GM12878 (cell line): ENCODE measurements at regions not wholly inside any gene's neighbourhood (a gene's known extent, or its start where the extent isn't known, plus 50 kb on each side); places are given as distances from the start of the nearest gene placed in this dataset.

ENCODE experiments used
- ATAC-seq: fragments of 200-7000 bp; cut with Tn5 transposase; 3 replicates; pipeline ENCODE4 v1.9.1; 2020; ENCODE audit warnings: mild to moderate bottlenecking, moderate library complexity
- BruUV-seq: library from RNA; stranded (reverse); fragments of 400-500 nt; replicated peaks from 2 replicates; lab custom pipeline; 2021; lab: Mats Ljungman, UMichigan
- CTCF ChIA-PET: fragments of 300-600 bp; sonication (Branson Sonifier 250); formaldehyde crosslinking; extraction: SDS; loops from one replicate; lab custom pipeline; 2021; ENCODE audit warnings: inconsistent platforms; lab: Yijun Ruan, JAX
- POLR2A ChIA-PET: fragments of 350-600 bp; formaldehyde crosslinking; extraction: SDS; loops from one replicate; lab custom pipeline; 2021; ENCODE audit warnings: inconsistent platforms; lab: Charles Lee
- RAD21 ChIA-PET: fragments of 300-600 bp; sonication (Branson Sonifier 250); formaldehyde crosslinking; loops from one replicate; lab custom pipeline; 2023; ENCODE audit warnings: antibody characterized with exemption; ENCODE audit not compliant: unreplicated experiment; lab: Charles Lee
- SMC1A ChIA-PET: fragments of 300-600 bp; sonication (Branson Sonifier 250); formaldehyde crosslinking; loops from one replicate; lab custom pipeline; 2023; ENCODE audit not compliant: unreplicated experiment, uncharacterized antibody; lab: Charles Lee
- DNase-seq: peaks from one replicate; pipeline ENCODE4 v3.0.0-alpha.2; 2011; ENCODE audit warnings: low read depth, low spot score
- FAIRE-seq: peaks from 3 replicates; lab custom pipeline; 2011; peaks lifted over from hg19 to GRCh38; lab: Jason Lieb, UNC
- H2AFZ ChIP-seq: 2 replicates; pipeline ENCODE4 v1.6.0; 2011; ENCODE audit warnings: low read depth, low read length, control low read depth; ENCODE audit not compliant: control insufficient read depth
- H3K27ac ChIP-seq: 2 replicates; pipeline ENCODE4 v1.5.1; 2011; ENCODE audit warnings: control low read depth; ENCODE audit not compliant: control insufficient read depth, insufficient read depth
- H3K27me3 ChIP-seq, 2 experiments: replicated peaks in 1 of 2; 2 replicates each; pipeline versions ENCODE4 v1.6.0 to v1.6.1; 2011; ENCODE audit warnings: low read length in 1 of 2; ENCODE audit not compliant: control insufficient read depth in 2 of 2, insufficient read depth in 2 of 2
- H3K36me3 ChIP-seq, 2 experiments: 2 replicates each; pipeline ENCODE4 v1.5.1; 2011; ENCODE audit warnings: low read length in 1 of 2; ENCODE audit not compliant: control insufficient read depth in 2 of 2, insufficient read depth in 2 of 2
- H3K4me1 ChIP-seq: 2 replicates; pipeline ENCODE4 v1.6.1; 2011; ENCODE audit warnings: mild to moderate bottlenecking, low read length, moderate library complexity, mixed read lengths; ENCODE audit not compliant: control insufficient read depth, insufficient read depth
- H3K4me2 ChIP-seq: 2 replicates; pipeline ENCODE4 v1.6.0; 2011; ENCODE audit warnings: control low read depth; ENCODE audit not compliant: control insufficient read depth, insufficient read depth
- H3K4me3 ChIP-seq: fragments of 200-600 bp; sonication (generic); 2 replicates; pipeline ENCODE4 v1.5.1; 2016
- H3K79me2 ChIP-seq: 2 replicates; pipeline ENCODE4 v1.6.0; 2011; ENCODE audit warnings: low read length; ENCODE audit not compliant: control insufficient read depth, insufficient read depth
- H3K9ac ChIP-seq: 2 replicates; pipeline ENCODE4 v1.8.0; 2011; ENCODE audit warnings: low read length, control low read depth, mixed read lengths; ENCODE audit not compliant: control insufficient read depth, insufficient read depth
- H3K9me3 ChIP-seq: replicated peaks from 3 replicates; pipeline ENCODE4 v1.5.1; 2011; ENCODE audit warnings: mild to moderate bottlenecking, low read length; ENCODE audit not compliant: control insufficient read depth, insufficient read depth
- H4K20me1 ChIP-seq: 2 replicates; pipeline ENCODE4 v1.6.0; 2011; ENCODE audit not compliant: control insufficient read depth, insufficient read depth
- CBFB ChIP-seq: IDR thresholded peaks from 2 replicates; pipeline ENCODE4 v1.6.1; 2016; ENCODE audit warnings: antibody characterized with exemption, low read depth
- FOXM1 ChIP-seq: IDR thresholded peaks from 2 replicates; pipeline ENCODE4 v1.6.1; 2012; ENCODE audit warnings: low read depth, mild to moderate bottlenecking, inconsistent platforms, low read length, moderate library complexity
- HSF1 ChIP-seq: fragments of 150-350 bp; IDR thresholded peaks from 2 replicates; pipeline ENCODE4 v1.6.1; 2014; ENCODE audit warnings: mild to moderate bottlenecking, low read depth, low read length
- JUND ChIP-seq: IDR thresholded peaks from 2 replicates; pipeline ENCODE4 v1.6.1; 2012; ENCODE audit warnings: low read depth, mild to moderate bottlenecking, low read length, improper control_type of control experiment, moderate library complexity
- MTA3 ChIP-seq: IDR thresholded peaks from 2 replicates; pipeline ENCODE4 v1.6.1; 2012; ENCODE audit warnings: low read length, inconsistent platforms, borderline replicate concordance
- SIN3A ChIP-seq: IDR thresholded peaks from 2 replicates; pipeline ENCODE4 v1.6.1; 2012; ENCODE audit warnings: low read depth, low read length, improper control_type of control experiment
- SMARCA5 ChIP-seq: fragments of 450-650 bp; IDR thresholded peaks from 2 replicates; pipeline ENCODE4 v1.6.1; 2017; ENCODE audit warnings: mild to moderate bottlenecking
- ZBTB4 ChIP-seq: fragments of 450-650 bp; formaldehyde crosslinking; IDR thresholded peaks from 2 replicates; pipeline ENCODE4 v1.4.0; 2022; ENCODE audit warnings: mild to moderate bottlenecking, moderate library complexity
- ZNF687 ChIP-seq: fragments of 450-650 bp; IDR thresholded peaks from 2 replicates; pipeline ENCODE4 v1.6.1; 2017; ENCODE audit warnings: mild to moderate bottlenecking, moderate library complexity
- WGBS: methylation state at CpG from one replicate; pipeline ENCODE4 v1.1.6; 2016; ENCODE audit warnings: low lambda C conversion rate; ENCODE audit not compliant: insufficient replicate concordance, insufficient coverage; ENCODE audit errors: missing lambda C conversion rate; 5-methylcytosine and 5-hydroxymethylcytosine counted together
- in situ Hi-C: fragments of 300-500 bp; cut with MboI; formaldehyde crosslinking; loops from 9 replicates; pipeline ENCODE4 v1.14.3; 2018; ENCODE audit warnings: mixed read lengths
- intact Hi-C: fragments of 100-400 bp; cut with micrococcal nuclease; formaldehyde crosslinking; loops from one replicate; pipeline ENCODE4 v1.14.2; 2022; ENCODE audit not compliant: unreplicated experiment

GRCh38 chr6:105817370-105817769 lies 268.8 kb upstream of the PRDM1 start (continued):
- TF ChIP-seq ZNF687 (no peak), SMARCA5 (no peak)

GRCh38 chr6:105816847-105817246 lies 269.3 kb upstream of the PRDM1 start:
- Histone ChIP-seq H2AFZ (no peak overlapping the region), H3K4me2 (no peak overlapping the region), H3K4me3 (no peak overlapping the region), H3K27ac (no peak overlapping the region), H3K9ac (no peak overlapping the region), H3K36me3 (no peaks in the 10 kb centered on the region), H3K27me3 (no peaks in the 10 kb centered on the region), H3K79me2 (no peaks in the 10 kb centered on the region), H3K4me1 (no peaks in the 10 kb centered on the region), H4K20me1 (no peaks in the 10 kb centered on the region), H3K9me3 (no peaks in the 10 kb centered on the region; the same call in 2 of the 3 replicates)
- DNase-seq (no peak), ATAC-seq (no peak), FAIRE-seq (no peak)
- ChIA-PET CTCF (interaction anchor here (1.0 kb wide), 2 partner anchors 18 to 59 kb away, joined by 3 to 4 read pairs; no protein-coding TSS in a partner anchor), RAD21 (interaction anchor here (1.0 kb wide), 1 partner anchor 63 kb away, joined by 3 read pairs; no protein-coding TSS in a partner anchor), POLR2A (no interaction called here), SMC1A (interaction anchor here (0.7 kb wide), 1 partner anchor 15 kb away, joined by 4 read pairs; no protein-coding TSS in a partner anchor)
- in situ Hi-C loops, result no loop called here
- intact Hi-C loops, result no loop called here
- BruUV-seq, result no TSS peak
- WGBS, result 42% methylated on average over 4 of the region's 4 CpGs
- TF ChIP-seq MTA3 (no peak), HSF1 (no peak), ZBTB4 (no peak), CBFB (no peak), SIN3A (no peak), ZNF687 (no peak), FOXM1 (no peak), JUND (no peak)
